ENCODE measurements at regions not wholly inside any gene's neighbourhood (a gene's known extent, or its start where the extent isn't known, plus 50 kb on each side); places are given as distances from the start of the nearest gene placed in this dataset.

- CTCF ChIA-PET: no interaction called here
- no peak for DNase-seq (ENCODE audit: low spot score)
- BruUV-seq (replicated peaks): no TSS peak
- POLR2A ChIA-PET (ENCODE audit: low non-redundant PET): no interaction called here
- H3K36me3 ChIP-seq (ENCODE audit: insufficient read depth, low read length, poor library complexity, severe bottlenecking): no peaks in the 10 kb centered on the region
- no peaks in the 10 kb centered on the region for H3K9me3 ChIP-seq (ENCODE audit: low read depth, low read length, poor library complexity, severe bottlenecking)
- H3K4me3 ChIP-seq (ENCODE audit: low read depth, low read length, poor library complexity, severe bottlenecking): no peak overlapping the region
- TF ChIP-seq CTCF (conservative IDR thresholded peaks at IDR 0.05; ENCODE audit: low read depth, low read length) (no peak), EZH2 (IDR thresholded peaks at IDR 0.05; ENCODE audit: borderline replicate concordance, low read depth, low read length, poor library complexity, severe bottlenecking) (no peak)
- intact Hi-C loops (cut with micrococcal nuclease; ENCODE audit: unreplicated experiment): no loop called here
- H3K27me3 ChIP-seq (replicated peaks; ENCODE audit: insufficient read depth, low read depth, low read length, poor library complexity): no peaks in the 10 kb centered on the region
- no peaks in the 10 kb centered on the region for H3K4me1 ChIP-seq (ENCODE audit: insufficient read depth, low read length, poor library complexity, severe bottlenecking)
- no peak overlapping the region for H3K27ac ChIP-seq (ENCODE audit: low read depth, low read length, poor library complexity, severe bottlenecking)
Observed at GRCh38 chr15:47493357-47494247, 223.7 kb upstream of the SEMA6D start.

GRCh38 chr15:47496343-47497185, 220.7 kb upstream of the SEMA6D start:
- no peaks in the 10 kb centered on the region for H3K4me1 ChIP-seq (ENCODE audit: insufficient read depth, low read length, poor library complexity, severe bottlenecking)

GRCh38 chr15:47500842-47501241, 216.5 kb upstream of the SEMA6D start:
- no peak overlapping the region for H3K4me3 ChIP-seq (ENCODE audit: low read depth, low read length, poor library complexity, severe bottlenecking)
- intact Hi-C loops (cut with micrococcal nuclease; ENCODE audit: unreplicated experiment): no loop called here
- no peak for DNase-seq (ENCODE audit: low spot score)
- no peak overlapping the region for H3K27ac ChIP-seq (ENCODE audit: low read depth, low read length, poor library complexity, severe bottlenecking)
- ChIA-PET CTCF (no interaction called here), POLR2A (ENCODE audit: low non-redundant PET) (no interaction called here)
- no peaks in the 10 kb centered on the region for H3K27me3 ChIP-seq (replicated peaks; ENCODE audit: insufficient read depth, low read depth, low read length, poor library complexity)
- no peaks in the 10 kb centered on the region for H3K36me3 ChIP-seq (ENCODE audit: insufficient read depth, low read length, poor library complexity, severe bottlenecking)
- H3K4me1 ChIP-seq (ENCODE audit: insufficient read depth, low read length, poor library complexity, severe bottlenecking): peaks cover 5% of the 10 kb centered on the region
- BruUV-seq (replicated peaks): no TSS peak
- TF ChIP-seq EZH2 (IDR thresholded peaks at IDR 0.05; ENCODE audit: borderline replicate concordance, low read depth, low read length, poor library complexity, severe bottlenecking) (no peak), CTCF (conservative IDR thresholded peaks at IDR 0.05; ENCODE audit: low read depth, low read length) (peak; percentile 29; the same call in 1 of the 2 replicates)
- no peaks in the 10 kb centered on the region for H3K9me3 ChIP-seq (ENCODE audit: low read depth, low read length, poor library complexity, severe bottlenecking)

More at GRCh38 chr15:47496343-47497185, 220.7 kb upstream of the SEMA6D start:
- DNase-seq (ENCODE audit: low spot score): no peak
- H3K36me3 ChIP-seq (ENCODE audit: insufficient read depth, low read length, poor library complexity, severe bottlenecking): no peaks in the 10 kb centered on the region
- intact Hi-C loops (cut with micrococcal nuclease; ENCODE audit: unreplicated experiment): no loop called here
- no peak overlapping the region for H3K4me3 ChIP-seq (ENCODE audit: low read depth, low read length, poor library complexity, severe bottlenecking)
- no TSS peak for BruUV-seq (replicated peaks)
- TF ChIP-seq CTCF (conservative IDR thresholded peaks at IDR 0.05; ENCODE audit: low read depth, low read length) (0 out of 2 replicates have a peak, but pooled peaks have one; percentile 17), EZH2 (IDR thresholded peaks at IDR 0.05; ENCODE audit: borderline replicate concordance, low read depth, low read length, poor library complexity, severe bottlenecking) (no peak)
- H3K27ac ChIP-seq (ENCODE audit: low read depth, low read length, poor library complexity, severe bottlenecking): no peak overlapping the region
- no peaks in the 10 kb centered on the region for H3K27me3 ChIP-seq (replicated peaks; ENCODE audit: insufficient read depth, low read depth, low read length, poor library complexity)
- H3K9me3 ChIP-seq (ENCODE audit: low read depth, low read length, poor library complexity, severe bottlenecking): no peaks in the 10 kb centered on the region
- ChIA-PET POLR2A (ENCODE audit: low non-redundant PET) (no interaction called here), CTCF (no interaction called here)
